Medulla oblongata (tissue), 1 donor: ENCODE measurements at regions not wholly inside any gene's neighbourhood (a gene's known extent, or its start where the extent isn't known, plus 50 kb on each side); places are given as distances from the start of the nearest gene placed in this dataset.
"Not testable (repeated sequence)": the region's sequence is repeated elsewhere in the genome, so short reads cannot be mapped to it uniquely, and the experiment has no call there.

Experiments
- DNase-seq: peaks from one replicate; pipeline ENCODE4 v3.0.0-alpha.2; 2015; ENCODE audit errors: extremely low spot score

DNA sequence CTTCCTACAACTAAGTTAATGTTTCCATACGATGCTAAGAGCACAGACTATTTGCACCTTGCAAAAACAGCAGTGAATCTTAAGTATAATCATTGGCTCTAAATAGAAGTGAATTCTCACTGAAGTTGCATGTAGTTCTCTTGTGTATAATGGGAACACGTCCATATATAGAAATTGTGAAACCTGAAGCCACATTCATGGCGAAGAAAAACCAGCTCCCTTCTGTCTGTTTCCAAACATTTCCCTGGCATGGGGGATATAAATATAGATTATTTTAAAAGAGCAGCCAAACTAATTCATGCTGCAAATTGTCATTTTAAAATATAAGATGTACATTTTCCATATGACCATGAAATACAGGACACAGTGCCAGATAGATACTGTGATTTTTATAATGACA, 71.1 kb downstream of the TRAM1L1 start:
- DNase-seq: no peak

DNA sequence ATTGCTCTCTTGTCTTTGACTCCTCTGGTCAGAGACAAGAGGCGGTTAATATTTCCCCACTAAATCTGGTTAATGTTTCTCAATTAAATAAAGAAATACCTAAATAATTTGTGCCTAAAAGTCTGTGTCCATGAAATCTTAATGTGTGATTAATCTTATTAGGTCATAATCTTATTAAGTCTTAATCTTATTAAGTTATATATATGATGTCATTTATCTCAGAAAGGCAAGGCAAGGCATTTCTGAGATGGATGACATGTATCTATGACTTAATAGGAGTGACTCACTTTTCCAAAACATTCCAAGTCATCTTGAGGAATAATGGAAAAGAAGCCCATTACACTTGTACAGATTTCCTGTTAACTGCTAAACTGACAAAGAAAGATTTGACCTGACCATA, 74.7 kb downstream of the TRAM1L1 start:
- no peak for DNase-seq

DNA sequence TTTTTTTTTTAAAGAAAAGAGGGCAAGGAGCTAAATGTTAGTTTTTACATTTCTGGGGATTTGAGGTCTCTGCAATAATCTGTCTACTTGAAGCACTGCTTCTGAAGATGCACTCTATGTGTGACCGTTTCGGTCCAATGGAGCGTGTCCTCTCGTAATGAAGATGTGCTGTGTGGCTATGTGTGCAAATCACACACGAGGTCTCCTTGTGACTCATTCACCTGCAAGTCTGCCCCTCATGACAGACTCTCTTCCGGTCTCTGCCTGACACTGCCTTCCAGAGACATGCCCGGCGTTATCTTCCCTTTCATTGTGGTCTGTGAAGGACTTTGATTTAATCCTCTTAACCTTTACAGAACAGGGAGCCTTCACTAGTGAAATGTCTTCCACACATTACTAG, 84.3 kb downstream of the TRAM1L1 start:
- DNase-seq: no peak

DNA sequence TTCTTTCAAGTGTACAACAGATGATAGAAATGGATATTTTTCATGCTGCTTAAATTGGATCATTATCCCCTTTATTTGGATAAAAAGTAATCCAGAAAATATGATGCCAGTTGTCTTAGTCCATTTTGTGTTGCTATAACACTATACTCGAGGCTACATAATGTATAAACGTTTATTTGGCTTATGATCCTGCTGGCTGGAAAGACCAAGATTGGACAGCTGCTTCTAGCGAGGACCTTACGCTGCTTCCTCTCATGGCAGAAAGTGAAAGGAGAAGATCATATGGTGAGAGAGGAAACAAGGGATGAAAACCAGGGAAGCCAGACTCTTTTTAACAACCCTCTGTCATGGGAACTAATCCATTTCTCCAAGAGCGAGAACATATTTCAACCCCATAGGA, 102.7 kb downstream of the TRAM1L1 start:
- no peak for DNase-seq

DNA sequence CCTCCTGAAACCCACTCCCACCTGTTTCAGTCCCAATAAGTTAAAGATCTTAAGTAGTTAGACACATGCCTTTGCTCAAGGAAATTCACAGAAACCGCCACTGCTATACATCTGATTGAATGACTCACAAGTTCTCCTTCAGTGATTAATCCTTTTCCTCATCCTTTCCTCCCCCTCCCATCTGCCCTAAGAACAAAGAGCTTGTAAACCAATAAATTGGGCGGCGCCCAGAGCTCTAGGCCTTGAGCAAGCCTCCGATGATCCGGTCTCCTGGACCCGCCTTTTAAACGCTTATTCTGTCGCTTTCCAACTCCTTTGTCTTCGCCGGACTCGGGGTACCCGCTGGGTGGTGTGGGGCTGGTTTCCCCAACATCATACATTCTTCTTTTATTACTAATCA, 104.9 kb downstream of the TRAM1L1 start:
- DNase-seq: not testable (repeated sequence)

DNA sequence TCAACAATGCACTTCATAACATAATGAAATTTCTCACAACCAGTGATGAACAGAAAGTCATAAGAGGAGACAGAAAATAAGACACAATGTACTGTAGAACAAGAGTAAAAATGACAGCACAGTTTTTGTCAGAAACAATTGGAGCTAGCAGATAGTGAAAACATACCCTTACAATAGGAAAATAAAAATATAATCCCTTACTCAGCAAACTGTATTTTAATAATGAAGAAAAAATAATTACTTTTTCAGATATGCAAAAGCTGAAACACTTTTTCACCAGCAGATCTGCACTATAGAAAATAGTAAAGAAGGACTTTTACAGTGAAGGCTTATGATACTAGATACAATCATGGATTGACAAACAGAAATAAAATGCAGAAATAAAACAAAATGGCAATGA, 126.3 kb downstream of the TRAM1L1 start:
- no peak for DNase-seq

DNA sequence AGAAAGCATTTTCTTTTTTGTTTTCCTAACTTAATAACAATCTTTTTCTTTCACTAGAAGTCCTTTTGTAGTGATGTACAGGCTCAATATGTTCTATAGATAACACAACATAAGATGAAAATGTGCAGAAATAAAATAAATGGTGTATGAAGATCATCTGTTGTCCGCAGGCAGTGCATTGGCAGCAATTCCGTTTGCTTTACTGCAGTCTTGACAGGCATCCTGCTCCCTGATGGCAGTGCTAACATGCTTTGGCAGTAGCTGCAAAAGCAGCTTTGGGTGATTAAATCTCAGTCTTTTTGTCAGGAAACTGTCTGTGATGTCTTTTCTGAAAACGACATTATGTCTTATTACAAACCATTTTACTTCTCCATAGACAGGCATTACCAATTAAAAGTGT, 131.4 kb downstream of the TRAM1L1 start:
- no peak for DNase-seq

DNA sequence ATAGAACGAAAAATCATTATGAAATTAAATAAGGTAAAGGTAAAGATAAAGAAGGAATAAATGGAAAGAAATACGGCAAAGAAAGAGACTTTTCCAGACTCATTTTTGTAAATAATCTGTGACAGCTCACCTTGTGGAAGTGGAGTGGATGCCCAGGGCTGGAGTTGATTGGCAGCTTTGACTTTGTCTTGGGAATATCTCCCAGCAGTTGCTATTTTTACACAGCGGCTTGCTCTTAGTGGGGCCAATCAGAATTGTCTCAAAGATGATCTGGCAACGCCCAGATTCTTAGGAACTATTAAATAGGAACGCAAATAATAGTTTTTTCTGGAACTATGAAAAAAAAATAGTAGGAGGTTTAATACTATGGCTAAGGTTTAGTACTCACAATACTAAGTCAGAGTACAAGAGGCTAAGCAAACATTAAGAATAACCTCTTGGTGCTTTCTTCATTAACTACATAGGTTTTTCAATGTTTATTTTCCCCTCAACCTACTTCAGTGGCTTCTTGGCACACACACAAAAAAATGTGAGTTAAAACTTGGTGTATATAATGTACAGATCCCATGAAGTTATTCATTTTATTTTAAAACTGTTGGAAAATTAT, 132.7 kb downstream of the TRAM1L1 start:
- DNase-seq: no peak

DNA sequence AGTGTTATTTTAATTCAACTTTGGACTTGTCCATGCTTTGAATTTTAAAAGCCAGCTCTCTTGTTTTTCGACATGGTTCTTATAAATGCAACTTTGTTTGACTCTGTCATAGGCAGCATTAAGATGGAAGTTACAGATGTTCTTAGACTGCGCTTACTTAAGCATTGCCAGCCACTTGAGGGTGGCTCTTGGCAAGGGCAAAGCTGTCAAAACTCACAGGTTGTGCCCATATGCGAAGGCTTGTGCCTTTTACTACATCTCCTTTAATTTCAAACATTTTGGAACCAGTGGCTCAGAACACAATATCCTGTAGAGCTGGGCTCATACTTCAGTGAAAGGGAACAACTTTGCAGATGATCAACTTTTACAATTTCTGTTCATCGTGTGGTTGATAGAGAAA, 135.5 kb downstream of the TRAM1L1 start:
- no peak for DNase-seq

DNA sequence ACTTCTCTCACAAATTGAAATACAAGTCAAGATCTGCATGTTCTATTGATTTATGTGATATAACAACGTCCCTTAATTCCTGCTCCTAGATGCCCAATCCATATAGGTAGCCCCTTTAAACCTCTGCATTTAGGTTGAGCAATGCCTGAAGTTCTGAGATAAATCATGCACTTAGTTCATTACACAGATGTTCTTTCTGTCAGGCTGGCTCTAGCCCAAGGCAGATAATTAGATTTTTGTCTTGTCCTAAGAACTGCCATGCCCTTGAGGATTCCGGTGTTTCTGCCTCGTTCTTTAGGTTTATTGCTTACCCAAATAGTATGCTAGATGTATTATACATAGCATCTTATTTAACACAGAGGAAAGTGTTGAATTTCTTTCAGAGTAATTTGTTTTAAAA, 143.1 kb downstream of the TRAM1L1 start:
- no peak for DNase-seq

DNA sequence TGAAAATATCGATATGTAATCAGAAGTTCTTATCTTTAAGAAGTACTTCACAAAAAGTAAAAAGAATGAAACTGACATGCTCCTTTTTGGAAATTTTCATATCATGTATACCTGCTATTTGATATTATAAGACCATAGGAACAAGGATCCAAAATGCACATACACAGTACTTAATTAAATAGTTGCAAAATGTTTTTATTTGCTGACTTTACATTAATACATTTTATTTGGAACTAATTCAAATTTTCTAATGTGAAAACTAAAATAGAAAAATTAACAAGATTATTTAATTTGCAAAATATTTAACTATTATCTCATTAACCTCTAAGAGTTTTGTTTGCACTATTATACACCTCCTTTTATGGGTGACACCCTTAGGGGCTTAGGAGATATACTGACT, 155.0 kb downstream of the TRAM1L1 start:
- no peak for DNase-seq

DNA sequence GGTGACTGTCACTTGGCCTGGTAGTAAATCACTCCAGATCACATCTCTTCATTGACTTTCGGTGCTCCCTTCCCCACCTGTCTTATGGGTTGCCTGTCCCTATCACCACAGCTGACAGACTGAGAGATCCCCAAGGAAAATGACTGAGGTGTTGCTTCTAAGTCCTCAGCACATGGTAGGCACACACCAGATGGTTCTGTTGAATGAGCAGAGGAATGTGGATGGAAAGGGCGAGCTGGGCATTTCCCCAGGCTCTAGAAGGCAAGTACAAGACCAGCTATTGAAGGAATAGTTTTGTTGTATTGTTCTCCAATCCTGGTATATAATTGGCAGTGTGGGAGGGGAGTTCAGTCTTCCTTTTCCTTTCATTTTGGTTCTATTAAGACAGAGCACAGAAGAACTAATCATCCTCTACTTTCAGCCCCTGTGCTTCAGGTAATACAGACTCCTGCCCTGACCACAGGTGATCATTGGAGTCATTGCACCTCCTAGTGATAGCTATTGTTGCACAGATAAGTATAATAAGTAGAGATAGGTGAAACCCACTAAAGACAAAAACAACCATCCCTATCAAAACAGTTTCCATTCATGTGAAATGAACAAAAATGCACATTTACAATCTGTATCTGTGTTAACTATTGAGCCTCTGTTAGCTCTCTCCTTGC, 158.6 kb downstream of the TRAM1L1 start:
- DNase-seq: no peak

DNA sequence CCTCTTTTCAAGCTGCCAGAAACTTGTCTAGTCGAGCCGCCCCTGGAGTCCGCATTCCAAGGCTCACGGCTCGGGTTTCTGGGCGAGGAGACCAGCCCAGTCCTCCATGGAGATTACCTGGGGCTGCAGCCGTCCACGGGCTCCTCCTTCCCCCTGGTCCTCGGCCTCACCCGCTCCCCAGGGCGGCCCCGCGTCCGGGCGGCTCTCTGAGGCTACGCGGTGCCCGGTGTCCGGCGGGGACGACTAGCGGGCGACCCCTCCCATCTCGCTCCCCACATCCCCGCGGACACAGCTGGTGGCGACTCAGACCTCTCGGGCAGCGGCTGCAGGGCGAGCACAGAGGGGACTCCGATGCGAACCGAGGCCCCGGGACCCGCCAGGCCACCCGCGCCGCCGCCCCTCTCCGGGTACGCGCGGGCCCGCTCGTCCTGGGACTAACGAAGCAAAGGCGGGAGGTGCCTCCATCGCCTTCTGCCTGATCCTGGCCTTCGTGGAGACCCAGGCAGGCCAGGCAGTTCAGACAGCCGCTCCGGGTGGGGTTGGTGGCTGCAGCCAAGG, 159.4 kb downstream of the TRAM1L1 start:
- no peak for DNase-seq

DNA sequence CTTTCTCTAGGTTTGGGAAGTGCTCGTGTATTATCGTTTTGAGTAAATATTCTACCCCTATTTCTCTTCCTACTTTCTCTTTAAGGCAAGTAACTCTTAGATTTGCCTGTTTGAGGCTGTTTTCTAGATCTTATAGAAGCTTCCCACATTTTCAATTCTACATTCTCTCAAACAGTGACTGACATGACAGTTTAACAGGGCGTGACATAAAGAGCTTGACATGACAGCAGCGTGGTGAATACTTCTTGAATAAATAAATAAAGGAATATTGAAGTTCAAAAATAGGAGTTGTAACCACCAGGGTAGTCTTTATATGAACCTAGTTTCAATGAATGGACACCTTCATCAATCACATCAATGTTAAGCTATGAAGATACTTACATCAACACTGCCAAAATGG, 162.0 kb downstream of the TRAM1L1 start:
- DNase-seq: no peak

DNA sequence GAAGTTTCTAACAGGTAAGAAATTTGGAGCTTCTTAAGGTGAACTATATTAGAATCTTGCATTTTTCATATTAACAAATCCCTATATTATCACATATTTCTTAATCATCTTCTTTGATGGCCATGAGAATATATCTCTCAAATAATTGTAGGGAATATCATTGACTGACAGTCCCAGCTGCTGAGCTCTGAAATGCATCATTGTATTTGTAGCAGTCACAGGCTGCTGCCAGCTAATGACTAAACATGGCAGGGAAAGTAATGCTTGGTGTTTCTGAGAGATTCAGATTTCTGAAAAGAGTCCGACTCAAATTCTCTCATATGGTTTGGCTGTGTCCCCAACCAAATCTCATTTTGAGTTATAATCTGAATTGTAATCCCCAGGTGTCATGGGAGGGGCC, 171.9 kb downstream of the TRAM1L1 start:
- DNase-seq: no peak

DNA sequence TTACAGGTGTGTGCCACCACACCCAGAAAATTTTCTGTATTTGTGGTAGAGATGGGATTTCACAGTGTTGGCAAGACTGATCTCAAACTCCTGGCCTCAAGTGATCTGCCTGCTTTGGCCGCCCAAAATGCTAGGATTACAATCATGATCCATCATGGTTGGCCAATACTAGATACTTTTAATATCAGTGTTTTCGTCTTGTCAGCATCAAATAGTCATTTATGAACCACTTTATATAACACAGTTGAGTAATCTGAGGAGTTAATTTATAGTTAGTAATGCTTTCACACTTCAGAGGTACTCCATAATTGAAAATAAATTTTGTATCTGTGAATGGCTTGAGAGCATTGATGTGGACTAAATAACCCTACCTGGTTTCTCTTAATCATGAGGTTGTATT, 178.6 kb downstream of the TRAM1L1 start:
- no peak for DNase-seq

DNA sequence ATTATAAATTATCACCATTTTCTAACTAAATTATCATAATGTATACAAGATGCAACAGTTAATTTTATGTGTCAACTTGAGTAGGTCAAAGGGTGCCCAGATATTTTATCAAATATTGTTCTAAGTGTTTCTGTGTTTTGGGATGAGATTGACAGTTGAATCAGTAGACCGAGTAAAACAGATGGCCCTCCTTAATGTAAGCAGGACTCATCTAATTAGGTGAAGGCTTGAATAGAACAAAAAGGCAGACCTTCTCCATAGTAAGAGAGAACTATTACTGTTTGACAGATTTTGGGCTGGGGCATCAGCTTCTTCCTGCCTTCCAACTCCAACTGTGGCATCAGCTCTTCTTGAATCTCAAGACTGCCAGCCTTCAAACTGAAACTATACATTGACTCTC, 185.8 kb downstream of the TRAM1L1 start:
- DNase-seq: no peak

DNA sequence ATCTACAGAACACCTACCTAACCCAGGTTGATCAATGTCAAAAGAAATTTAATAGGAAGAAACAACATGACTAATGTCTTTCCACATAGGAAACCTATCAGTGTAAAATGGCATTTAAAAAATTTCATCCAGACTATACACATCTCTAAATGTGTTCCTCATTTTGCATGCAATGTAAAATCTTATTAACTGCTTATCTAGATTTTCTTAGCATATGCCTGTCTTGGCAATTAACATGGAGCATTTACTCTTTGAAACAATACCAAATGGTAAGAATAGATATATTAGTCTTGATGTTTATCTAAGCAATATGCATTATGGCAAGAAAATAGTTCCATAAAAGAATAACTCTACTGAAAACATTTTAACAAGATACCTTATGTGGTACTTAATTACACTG, 199.8 kb downstream of the TRAM1L1 start:
- no peak for DNase-seq

DNA sequence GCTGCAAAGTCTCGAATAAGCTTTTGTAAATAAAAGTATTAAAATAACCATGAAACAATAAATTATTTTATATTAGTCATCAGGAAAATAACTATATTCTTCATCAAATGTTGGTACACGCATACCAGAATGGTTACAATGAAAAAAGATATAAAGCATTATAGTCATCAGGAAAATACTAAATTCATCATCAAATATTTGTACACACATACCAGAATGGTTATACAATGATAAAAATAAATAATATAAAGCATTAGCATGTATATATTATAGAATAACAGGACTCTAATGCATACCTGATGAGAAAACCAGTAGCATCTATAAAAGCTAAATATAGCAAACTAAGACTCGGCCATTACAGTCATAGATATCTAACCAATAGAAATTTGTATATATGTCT, 202.9 kb downstream of the TRAM1L1 start:
- DNase-seq: no peak

DNA sequence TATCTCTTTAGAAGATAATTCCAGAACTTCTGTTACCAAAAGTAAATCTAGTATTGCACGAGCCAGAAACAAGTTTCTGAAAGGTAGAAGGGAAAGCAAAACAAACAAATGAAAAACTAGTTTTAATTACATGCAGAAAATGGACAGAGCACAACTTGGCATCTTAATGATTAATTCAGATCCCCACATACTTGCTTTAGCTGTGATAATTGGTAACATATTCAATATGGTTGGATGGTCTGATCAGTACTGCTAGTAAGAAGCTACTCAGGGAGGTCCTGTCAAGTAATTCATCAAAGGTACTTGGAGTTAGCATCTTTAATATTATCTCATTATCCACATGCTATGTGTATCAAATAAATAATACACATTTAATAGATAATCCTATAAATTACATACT, 204.3 kb downstream of the TRAM1L1 start:
- no peak for DNase-seq

DNA sequence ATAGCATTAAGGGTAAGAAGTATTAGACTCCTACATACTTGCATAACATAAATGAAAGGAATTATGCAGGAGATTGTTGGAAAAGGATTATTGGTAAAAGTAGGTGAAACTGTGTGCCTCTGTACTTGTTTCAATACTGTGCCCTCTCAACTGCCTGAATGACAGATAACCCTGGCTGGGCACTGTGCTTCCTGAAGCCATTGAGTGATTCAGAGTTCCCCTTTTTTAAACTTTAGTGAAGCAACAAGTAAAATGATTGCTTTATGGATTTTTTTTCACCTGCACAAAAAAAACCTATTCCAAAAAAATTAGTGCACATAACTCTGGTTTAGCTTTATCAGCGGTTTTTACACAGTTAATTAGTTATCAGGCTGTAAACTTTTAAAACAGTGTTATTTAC, 204.8 kb downstream of the TRAM1L1 start:
- no peak for DNase-seq

DNA sequence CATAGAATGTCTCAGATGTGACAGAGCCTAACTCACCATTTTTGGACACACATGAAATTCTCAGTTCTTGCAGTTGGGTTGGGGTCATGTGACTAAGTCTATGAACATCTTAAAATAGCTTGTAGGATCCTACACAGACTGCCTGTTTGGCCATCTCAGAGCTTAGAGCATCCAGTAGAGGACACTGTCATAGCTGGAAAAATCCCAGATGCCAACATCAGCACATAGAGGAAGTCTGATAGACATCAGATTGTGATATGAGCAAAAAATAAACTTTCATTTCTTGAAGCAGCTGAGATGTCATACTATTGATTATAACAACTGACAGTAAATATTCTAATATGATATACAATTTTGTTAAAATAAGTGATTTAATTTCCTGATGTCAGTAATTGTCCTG, 207.1 kb downstream of the TRAM1L1 start:
- no peak for DNase-seq

DNA sequence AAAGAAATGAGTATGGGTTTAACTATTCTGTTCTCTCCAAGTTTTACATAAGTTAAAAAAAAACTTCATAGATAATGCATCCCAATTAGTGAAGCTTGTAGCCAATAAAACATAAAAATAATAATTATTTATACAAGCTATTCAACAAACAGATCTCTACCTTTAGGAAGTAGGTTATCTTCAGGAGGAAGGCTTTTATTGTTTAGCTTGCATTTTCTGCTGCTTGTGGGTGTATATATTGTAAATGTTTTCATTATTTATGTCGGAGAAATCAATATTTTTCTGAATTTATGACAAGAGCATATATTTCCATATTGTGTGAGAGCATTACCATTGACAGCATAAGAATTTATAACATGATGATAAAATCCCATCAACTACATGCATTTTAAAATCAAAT, 208.3 kb downstream of the TRAM1L1 start:
- no peak for DNase-seq

DNA sequence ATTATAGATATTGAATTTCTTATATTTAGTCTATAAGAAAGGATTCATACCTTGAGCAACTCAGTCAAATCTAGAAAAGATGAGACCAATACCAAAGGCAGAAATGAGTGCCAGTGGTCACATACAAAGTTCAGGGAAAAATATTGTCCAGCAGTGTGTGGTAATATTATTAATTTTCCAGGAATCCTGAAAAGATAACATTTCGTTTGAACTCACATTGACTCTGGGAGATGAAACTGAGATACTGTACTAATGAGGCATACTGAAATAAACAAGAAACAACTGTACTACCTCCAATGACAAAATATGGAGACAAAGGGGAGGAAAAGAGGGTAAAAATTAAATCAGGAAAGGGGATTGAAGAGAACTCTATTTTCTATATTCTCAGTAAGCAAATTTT, 212.4 kb downstream of the TRAM1L1 start:
- no peak for DNase-seq
